HG02943 (cell line): ENCODE measurements at regions not wholly inside any gene's neighbourhood (a gene's known extent, or its start where the extent isn't known, plus 50 kb on each side); places are given as distances from the start of the nearest gene placed in this dataset.
"Not testable (repeated sequence)": the region's sequence is repeated elsewhere in the genome, so short reads cannot be mapped to it uniquely, and the experiment has no call there.

Experiments used
- ATAC-seq: cut with Tn5 transposase; IDR thresholded peaks from one replicate; pipeline ENCODE4 v1.9.1; 2021; ENCODE audit warnings: mild to moderate bottlenecking, low read depth, moderate library complexity; ENCODE audit not compliant: unreplicated experiment

DNA sequence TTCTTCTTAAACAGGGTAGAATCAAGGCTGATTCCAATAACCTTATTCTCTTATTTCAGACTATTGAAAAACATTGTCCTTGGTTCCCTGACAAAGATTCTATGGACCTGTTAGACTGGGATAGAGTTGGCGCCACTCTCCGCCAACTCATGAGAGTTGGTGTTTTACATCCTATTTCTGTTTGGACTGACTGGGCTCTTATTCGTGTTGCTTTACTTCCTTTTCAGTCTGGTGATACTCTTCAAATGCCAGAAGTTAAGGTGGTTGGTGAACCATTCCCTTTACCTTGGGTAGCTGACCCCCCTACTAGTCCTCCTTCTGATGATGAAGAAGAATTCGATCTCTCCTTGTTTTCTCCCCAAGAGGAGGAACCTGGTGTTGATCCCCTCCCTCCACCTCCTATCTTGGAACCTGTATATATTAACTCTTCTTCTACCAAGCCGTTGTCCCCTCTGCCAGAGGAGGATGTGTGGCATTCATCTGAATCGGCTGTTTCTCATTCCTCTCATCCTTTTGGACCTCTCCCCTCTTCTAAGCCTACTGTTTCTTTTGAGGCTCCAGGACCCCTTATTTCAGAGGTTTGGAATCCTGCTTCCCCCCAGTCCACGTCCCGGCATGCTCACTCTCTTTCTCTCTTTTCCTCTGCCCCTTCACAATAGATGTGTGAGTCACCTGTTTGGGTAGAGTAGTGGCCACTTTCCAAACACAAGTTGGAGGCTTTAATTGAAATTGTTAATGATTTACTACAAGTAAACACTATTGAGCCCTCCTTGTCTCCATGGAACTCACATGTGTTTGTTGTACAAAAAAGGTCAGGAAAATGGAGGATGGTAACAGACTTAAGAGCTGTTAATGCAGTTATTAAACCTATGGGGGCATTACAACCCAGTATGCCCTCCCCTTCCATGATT is 585.7 kb downstream of the NSUN3 start:
- not testable (repeated sequence) for ATAC-seq

DNA sequence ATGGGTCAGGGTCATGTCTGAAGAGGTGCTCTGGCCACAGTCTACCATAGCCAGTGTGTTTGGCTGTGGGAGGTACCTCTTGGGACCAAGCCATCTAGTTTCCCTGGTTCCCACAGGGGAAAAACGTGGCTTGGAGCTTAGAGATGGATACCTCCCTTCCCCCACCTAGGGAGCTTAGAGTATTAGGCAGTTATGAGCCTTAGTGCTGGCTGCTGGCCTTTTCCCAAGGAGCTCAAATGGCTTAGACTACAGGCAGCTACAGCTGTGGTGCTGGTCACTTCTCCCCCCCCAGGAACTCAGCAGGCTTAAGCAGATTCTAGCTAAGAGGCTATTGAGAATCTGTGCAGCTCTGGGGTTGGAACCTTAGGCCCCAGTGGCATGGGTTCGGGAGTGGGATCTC is 591.2 kb downstream of the NSUN3 start:
- no peak for ATAC-seq

GRCh38 chr3:94665922-94666321 is 603.1 kb downstream of the NSUN3 start:
- ATAC-seq = no peak

DNA sequence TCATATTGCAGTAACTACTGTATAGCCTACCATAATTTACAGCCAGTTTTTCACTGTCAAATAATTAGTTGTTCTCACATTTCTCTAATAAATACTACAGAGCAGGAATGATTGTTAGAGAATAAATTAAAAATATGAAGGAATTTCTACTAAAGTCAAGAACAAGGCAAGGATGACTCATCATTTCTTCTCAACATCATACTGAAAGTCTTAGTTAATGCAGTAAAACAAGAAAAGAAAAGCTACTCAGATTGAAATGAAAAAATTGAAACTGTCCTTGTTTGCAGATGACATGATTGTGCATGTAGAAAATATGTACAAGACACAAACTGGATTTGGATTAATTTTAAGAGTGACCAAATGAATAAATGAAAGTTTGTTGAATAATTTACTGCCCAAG is 608.2 kb downstream of the NSUN3 start:
- ATAC-seq = no peak

- no peak for ATAC-seq
Measured at GRCh38 chr3:94673876-94674275, 611.0 kb downstream of the NSUN3 start.

GRCh38 chr3:94686208-94686607 is 623.3 kb downstream of the NSUN3 start:
- ATAC-seq = no peak

- no peak for ATAC-seq
Measured at GRCh38 chr3:94693997-94694640, 631.3 kb downstream of the NSUN3 start.

GRCh38 chr3:94694894-94695293 is 632.0 kb downstream of the NSUN3 start:
- no peak for ATAC-seq

GRCh38 chr3:94704467-94704866 is 641.6 kb downstream of the NSUN3 start:
- no peak for ATAC-seq

GRCh38 chr3:94709249-94709902 is 646.5 kb downstream of the NSUN3 start:
- ATAC-seq = no peak

DNA sequence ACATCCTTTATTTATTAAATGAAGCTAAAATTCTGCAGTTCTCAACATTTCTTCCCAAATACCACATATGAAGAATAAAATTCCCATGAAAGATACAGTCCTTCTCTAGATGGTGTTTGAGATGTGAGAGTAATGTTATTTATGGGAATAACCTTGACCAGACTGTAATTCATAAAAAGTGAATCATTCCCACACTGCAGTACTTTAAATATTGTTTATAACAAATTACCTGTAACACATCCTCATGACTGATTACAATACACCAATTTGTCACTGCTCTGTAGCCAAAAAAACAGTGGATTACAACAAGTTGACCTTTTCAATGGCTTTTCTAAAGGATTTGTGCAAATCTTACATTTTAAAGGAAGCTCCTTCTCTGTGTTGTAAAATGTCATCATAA is 651.3 kb downstream of the NSUN3 start:
- ATAC-seq = no peak

DNA sequence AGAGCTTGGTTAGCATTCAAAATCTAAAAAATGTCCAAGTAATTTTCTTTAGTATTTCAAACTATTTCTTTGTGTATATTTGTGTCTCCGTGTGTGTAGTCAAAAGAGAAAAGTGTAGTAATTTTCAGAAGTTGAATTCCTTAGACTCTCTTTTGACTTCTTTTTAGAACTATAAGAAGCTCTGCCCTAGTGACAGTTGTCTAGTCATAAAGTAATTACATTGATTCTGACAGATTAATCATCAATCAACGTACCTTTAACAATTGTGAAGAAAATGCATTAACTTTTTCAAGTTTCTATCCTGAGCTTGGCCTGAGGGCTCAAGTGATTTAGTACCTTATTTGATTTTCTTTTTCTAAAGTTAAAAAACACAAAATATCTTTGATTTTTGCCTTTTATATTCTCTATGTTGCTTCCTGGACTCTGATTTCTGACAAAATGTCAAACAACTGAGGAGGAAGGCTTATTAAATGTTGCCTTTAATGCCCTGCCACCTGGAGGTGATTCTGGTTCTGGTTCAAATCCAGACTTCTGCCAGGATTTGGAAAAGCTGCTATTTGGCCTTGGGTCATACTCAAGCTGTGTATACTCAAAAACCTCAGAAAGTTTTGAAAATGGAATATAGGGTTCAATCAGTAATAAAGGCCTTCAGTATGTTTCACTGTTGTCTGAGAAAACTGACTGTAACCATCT is 653.6 kb downstream of the NSUN3 start:
- no peak for ATAC-seq

DNA sequence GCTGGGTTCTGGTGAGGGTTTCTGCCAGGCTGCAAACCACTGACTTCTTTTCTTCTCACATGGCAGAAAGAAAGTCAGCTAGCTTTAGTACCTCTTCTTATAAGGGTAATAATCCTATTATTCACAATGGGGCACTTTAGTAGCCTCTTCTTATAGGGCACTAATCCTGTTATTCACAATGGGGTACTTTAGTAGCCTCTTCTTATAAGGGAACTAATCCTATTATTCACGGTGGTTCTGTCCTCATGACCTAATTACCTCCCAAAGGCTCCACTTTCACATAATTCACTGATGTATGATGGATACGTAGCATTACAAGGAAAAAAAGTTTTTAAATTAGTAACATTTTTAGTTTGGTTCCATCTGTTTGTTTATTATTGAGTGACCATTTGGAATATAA is 671.3 kb downstream of the NSUN3 start:
- ATAC-seq = no peak

DNA sequence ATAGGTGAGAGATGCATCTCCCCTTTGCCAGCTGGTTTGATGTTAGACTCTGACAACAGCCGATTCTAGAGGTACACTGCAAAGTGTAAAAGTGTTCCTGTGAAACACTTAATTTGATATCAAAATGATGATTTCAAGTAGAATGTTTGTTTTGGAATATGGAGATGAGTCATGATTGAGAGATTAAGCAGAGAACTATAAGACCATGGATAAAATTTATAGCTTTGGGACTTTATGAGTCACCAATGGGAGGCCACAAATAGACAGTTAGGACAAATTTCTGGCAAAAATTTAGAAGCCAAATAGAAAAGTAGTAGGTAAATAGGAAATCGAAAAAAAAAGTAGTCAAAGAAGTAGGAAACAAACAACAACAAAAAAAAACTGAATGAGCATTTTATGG is 672.5 kb downstream of the NSUN3 start:
- ATAC-seq = no peak

- ATAC-seq = no peak
Measured at GRCh38 chr3:94737116-94737515, 674.3 kb downstream of the NSUN3 start.

GRCh38 chr3:94739420-94739819 is 676.6 kb downstream of the NSUN3 start:
- ATAC-seq = no peak

DNA sequence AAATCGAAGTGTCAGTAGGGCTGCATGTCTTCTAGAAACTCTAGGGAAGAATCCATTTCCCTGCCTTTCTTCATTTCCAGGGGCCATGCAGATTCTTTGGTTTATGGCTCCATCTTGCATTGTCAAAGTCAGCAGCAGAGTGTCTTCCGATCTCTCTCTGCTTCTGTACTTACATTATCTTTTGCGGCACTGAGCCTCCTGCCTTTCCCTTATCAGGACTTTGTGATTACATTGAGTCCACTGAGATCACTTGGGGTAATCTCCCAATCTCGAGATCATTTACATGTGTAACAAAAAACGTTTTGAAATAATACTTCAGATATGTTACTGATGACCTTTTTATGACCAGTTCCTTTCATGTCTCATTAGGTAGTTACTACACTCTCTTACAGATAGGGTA is 695.9 kb downstream of the NSUN3 start:
- ATAC-seq = no peak

DNA sequence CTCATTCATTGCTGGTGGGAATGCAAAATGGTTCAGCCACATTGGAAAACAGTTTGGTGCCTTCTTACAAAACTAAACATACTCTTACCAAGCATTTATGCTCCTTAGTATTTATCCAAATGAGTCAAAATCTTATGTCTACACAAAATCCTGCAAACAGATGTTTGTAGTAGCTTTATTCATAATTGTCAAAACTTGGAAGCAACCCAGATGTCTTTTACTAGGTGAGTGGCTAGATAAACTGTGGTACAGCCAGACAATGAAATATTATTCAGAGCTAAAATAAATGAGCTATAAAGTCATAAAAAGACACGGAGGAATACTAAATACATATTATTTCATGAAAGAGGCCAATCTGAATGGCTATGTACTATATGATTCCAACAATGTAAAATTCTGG is 709.5 kb downstream of the NSUN3 start:
- ATAC-seq = no peak

GRCh38 chr3:94775746-94776145 is 712.9 kb downstream of the NSUN3 start:
- no peak for ATAC-seq

- no peak for ATAC-seq
Measured at GRCh38 chr3:94776401-94776915, 713.6 kb downstream of the NSUN3 start.

DNA sequence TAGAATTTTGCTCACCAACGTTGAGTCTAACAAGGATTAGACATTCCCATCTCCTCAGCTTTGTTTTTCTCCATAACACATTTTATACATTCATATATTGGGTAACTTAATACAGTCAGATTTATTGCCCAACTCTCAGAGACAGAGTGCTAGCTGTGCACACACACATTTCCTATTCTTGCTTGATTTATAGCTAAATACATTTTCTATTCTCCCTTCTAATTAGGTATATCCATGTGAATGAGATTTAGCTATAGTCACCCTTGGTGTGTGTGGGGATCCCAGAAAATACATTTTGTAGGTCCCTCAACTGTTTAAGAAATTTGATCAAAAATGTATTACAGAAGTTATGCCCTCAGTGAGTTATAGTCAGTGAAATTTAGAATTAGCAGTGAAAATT is 715.4 kb downstream of the NSUN3 start:
- ATAC-seq = no peak
